Mucosa of descending colon (tissue), 3 donors: ENCODE measurements at regions not wholly inside any gene's neighbourhood (a gene's known extent, or its start where the extent isn't known, plus 50 kb on each side); places are given as distances from the start of the nearest gene placed in this dataset.

ENCODE experiments used
- ATAC-seq: fragments of 200-7000 bp; cut with Tn5 transposase; one replicate; pipeline ENCODE4 v1.9.1; 2020; ENCODE audit warnings: mild to moderate bottlenecking, moderate library complexity
- DNase-seq, 3 donors: peaks; one replicate each; pipeline ENCODE4 v3.0.0-alpha.2; 2020
- H3K36me3 ChIP-seq: fragments of 200-600 bp; one replicate; pipeline ENCODE4 v1.8.0; 2021; ENCODE audit warnings: low read depth, mild to moderate bottlenecking
- H3K4me1 ChIP-seq: fragments of 200-600 bp; one replicate; pipeline ENCODE4 v1.8.0; 2021; ENCODE audit warnings: low read depth, mild to moderate bottlenecking
- H3K4me3 ChIP-seq: fragments of 200-600 bp; one replicate; pipeline ENCODE4 v1.8.0; 2021; ENCODE audit warnings: mild to moderate bottlenecking
- H3K9me3 ChIP-seq: fragments of 200-600 bp; one replicate; pipeline ENCODE4 v1.8.0; 2021; ENCODE audit warnings: mild to moderate bottlenecking
- CTCF ChIP-seq: fragments of 200-600 bp; IDR thresholded peaks from one replicate; pipeline ENCODE4 v1.8.0; 2022; ENCODE audit warnings: antibody characterized with exemption, mild to moderate bottlenecking
- intact Hi-C, 2 donors: fragments of 100-400 bp; cut with DNase I in 1 of 2; cut with micrococcal nuclease in 1 of 2; formaldehyde crosslinking; loops; one replicate each; pipeline versions ENCODE4 v1.11.0 to v1.11.1; 2022; cut with DNase I, micrococcal nuclease
- donor health status: DM: no; HTN: no; CAD: no; lungs with moderate emphysema.
- donor health status: DM: no; HTN: no; CAD: no.
- donor health status: DM: no; HTN: yes; CAD: no.

- no peaks in the 10 kb centered on the region for H3K4me1 ChIP-seq
- no peaks in the 10 kb centered on the region for H3K36me3 ChIP-seq
- no peaks in the 10 kb centered on the region for H3K9me3 ChIP-seq
- intact Hi-C loops = no loop called here
- no peak for ATAC-seq
- H3K4me3 ChIP-seq = no peak overlapping the region
- TF ChIP-seq CTCF = no peak
- no peak for DNase-seq
Measured at GRCh38 chrX:140916872-140917271, 85.5 kb upstream of the SPANXB1 start.

DNA sequence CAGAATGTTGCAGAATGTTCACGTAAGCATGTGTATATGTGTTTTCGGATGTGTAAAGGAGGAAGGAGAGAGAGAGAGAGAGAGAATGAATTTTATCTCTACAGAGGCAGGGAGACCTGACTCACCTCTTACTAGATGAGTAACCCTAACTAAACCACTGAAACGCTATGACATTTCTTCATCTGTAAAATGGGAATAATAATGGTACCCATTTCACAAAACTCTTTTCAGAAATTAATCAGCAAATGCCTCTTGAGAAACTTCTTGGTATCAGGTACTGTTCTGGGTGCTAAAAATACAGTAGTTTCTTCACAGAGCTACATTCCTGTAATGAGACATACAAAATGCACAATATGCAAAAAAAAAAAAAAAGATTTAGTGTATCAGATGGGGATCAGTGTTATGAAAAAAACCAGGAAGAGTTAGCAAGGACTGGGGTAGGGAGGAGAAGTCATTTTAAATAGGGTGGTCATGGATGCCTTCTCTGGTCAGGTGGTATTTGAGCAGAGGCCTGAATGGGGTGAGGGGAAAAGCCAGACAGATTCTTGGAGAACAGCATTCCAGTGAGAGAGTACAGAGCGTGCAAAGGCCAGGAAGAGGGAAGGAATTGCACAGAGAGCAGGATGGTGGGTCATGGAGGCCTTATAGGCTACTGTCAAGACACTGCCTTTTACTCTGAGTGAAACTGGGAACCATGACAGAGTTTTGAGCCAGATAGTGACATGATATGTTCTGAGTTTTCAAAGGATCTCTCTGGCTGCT is 84.9 kb upstream of the SPANXB1 start:
- no peaks in the 10 kb centered on the region for H3K4me1 ChIP-seq
- intact Hi-C loops = no loop called here
- no peak for TF ChIP-seq CTCF
- H3K9me3 ChIP-seq = no peaks in the 10 kb centered on the region
- DNase-seq (no peak), ATAC-seq (no peak)
- no peak overlapping the region for H3K4me3 ChIP-seq
- no peaks in the 10 kb centered on the region for H3K36me3 ChIP-seq

DNA sequence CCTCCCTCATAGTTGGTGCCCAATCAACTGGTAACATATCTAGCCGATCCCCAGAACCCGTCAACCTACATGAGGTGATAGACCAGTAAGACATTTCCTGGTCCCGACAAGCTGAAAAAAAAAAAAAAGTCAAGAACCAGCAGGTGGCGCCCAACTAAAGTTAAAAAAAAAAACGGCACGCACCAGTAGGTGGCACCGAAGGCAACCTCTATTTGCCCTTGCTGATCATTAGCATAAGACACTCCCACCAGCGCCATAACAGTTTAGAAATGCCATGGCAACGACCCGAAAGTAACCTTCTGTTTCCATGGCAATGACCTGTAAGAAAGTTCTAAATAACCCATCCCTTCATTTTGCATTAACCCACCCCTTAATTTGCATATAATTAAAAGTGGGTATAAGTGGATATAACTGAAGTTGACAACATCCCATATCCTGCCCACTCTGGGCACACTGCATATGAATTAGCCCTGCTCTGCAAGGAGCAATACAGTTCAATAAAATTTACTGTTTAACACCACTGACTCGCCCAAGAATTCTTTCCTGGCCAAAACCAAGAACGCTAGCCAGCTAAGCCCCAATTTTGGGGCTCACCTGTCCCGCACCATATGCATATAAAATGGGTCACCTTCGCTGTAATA is 83.9 kb upstream of the SPANXB1 start:
- peak; percentile 88 for ATAC-seq
- no peak for DNase-seq
- Histone ChIP-seq H3K9me3 (no peaks in the 10 kb centered on the region), H3K4me3 (no peak overlapping the region), H3K36me3 (no peaks in the 10 kb centered on the region), H3K4me1 (no peaks in the 10 kb centered on the region)
- TF ChIP-seq CTCF = no peak
- intact Hi-C loops = no loop called here

DNA sequence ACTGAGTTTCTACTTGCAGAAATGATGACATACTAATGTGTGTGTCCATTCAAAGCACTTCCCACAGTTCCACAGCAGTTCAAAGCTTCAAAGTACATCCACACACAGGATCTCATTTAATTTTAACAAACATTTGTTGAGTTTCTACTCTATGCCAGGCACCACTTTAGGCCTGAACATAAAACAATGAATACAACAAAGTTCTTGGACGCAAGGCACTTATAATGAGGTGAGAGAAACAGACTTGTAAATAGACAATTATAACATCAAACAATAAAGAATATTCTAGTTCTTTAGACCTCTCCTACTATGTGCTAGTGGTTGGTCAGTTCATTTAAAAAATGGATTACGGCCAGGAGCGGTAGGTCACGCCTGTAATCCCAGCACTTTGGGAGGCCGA is 82.0 kb upstream of the SPANXB1 start:
- intact Hi-C loops = no loop called here
- Histone ChIP-seq H3K36me3 (no peaks in the 10 kb centered on the region), H3K9me3 (no peaks in the 10 kb centered on the region), H3K4me1 (no peaks in the 10 kb centered on the region), H3K4me3 (no peak overlapping the region)
- no peak for TF ChIP-seq CTCF
- ATAC-seq = no peak
- no peak for DNase-seq

DNA sequence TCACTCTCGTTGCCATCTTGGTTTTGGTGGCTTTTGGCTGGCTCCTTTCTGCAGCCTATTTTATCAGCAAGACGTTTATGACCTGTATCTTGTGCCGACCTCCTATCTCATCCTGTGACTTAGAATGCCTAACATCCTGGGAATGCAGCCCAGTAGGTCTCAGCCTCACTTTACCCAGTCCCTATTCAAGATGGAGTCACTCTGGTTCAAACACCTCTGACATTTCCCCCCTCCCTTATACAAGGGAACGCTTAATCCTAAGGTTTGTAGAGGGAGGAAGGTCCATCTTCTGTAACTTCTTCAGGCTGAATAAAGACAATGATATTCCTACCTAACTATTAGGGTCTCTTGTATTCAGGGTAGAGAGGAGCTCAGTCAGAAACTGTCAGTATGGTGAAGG is 79.3 kb upstream of the SPANXB1 start:
- ATAC-seq = no peak
- intact Hi-C loops = no loop called here

More for the DNA sequence above, 79.3 kb upstream of the SPANXB1 start:
- no peaks in the 10 kb centered on the region for H3K9me3 ChIP-seq
- no peak overlapping the region for H3K4me3 ChIP-seq
- H3K4me1 ChIP-seq = no peaks in the 10 kb centered on the region
- no peak for TF ChIP-seq CTCF
- no peak for DNase-seq
- H3K36me3 ChIP-seq = no peaks in the 10 kb centered on the region
